Loucy (cell line): ENCODE measurements at regions not wholly inside any gene's neighbourhood (a gene's known extent, or its start where the extent isn't known, plus 50 kb on each side); places are given as distances from the start of the nearest gene placed in this dataset.

ENCODE experiments used
- H2AFZ ChIP-seq: fragments of 200-600 bp; sonication (generic); 2 replicates; pipeline ENCODE4 v1.6.0; 2016; ENCODE audit warnings: antibody characterized with exemption, mild to moderate bottlenecking, low read length, moderate library complexity
- H3F3A ChIP-seq: fragments of 200-600 bp; 2 replicates; pipeline ENCODE4 v1.6.0; 2016; ENCODE audit warnings: antibody characterized with exemption, low read depth, mild to moderate bottlenecking
- H3K27me3 ChIP-seq: fragments of 200-600 bp; sonication (generic); 2 replicates; pipeline ENCODE4 v1.6.1; 2014; ENCODE audit warnings: low read length, mild to moderate bottlenecking; ENCODE audit not compliant: insufficient read depth, poor library complexity, severe bottlenecking
- H3K36me3 ChIP-seq: fragments of 200-600 bp; sonication (generic); 2 replicates; pipeline ENCODE4 v1.6.1; 2016; ENCODE audit warnings: low read length; ENCODE audit not compliant: insufficient read depth
- H3K4me1 ChIP-seq: fragments of 200-600 bp; sonication (generic); 2 replicates; pipeline ENCODE4 v1.5.1; 2014; ENCODE audit warnings: low read length, mild to moderate bottlenecking; ENCODE audit not compliant: insufficient read depth, poor library complexity, severe bottlenecking
- H3K4me2 ChIP-seq: fragments of 200-600 bp; sonication (generic); 2 replicates; pipeline ENCODE4 v1.6.0; 2014; ENCODE audit warnings: antibody characterized with exemption, low read length, low read depth, mild to moderate bottlenecking; ENCODE audit not compliant: poor library complexity, severe bottlenecking
- H3K4me3 ChIP-seq: fragments of 200-600 bp; sonication (generic); 2 replicates; pipeline ENCODE4 v1.5.1; 2014; ENCODE audit warnings: low read length, mild to moderate bottlenecking, mixed read lengths; ENCODE audit not compliant: poor library complexity, severe bottlenecking
- H3K79me2 ChIP-seq: fragments of 200-600 bp; sonication (generic); 2 replicates; pipeline ENCODE4 v1.6.1; 2014; ENCODE audit warnings: low read length; ENCODE audit not compliant: insufficient read depth
- H3K9ac ChIP-seq: fragments of 200-600 bp; sonication (generic); 2 replicates; pipeline ENCODE4 v1.6.0; 2014; ENCODE audit warnings: mild to moderate bottlenecking, low read depth, low read length, moderate library complexity; ENCODE audit not compliant: poor library complexity, severe bottlenecking
- H3K9me2 ChIP-seq: fragments of 200-600 bp; sonication (generic); replicated peaks from 2 replicates; pipeline ENCODE4 v1.6.1; 2016; ENCODE audit warnings: low read depth, low read length, mixed read lengths
- H3K9me3 ChIP-seq: fragments of 200-600 bp; sonication (generic); 2 replicates; pipeline ENCODE4 v1.6.1; 2014; ENCODE audit warnings: mild to moderate bottlenecking, antibody characterized with exemption, low read length, low read depth; ENCODE audit not compliant: insufficient read depth
- H4K20me1 ChIP-seq: fragments of 200-600 bp; sonication (generic); 2 replicates; pipeline ENCODE4 v1.6.0; 2014; ENCODE audit warnings: antibody characterized with exemption, low read length, mild to moderate bottlenecking; ENCODE audit not compliant: insufficient read depth, poor library complexity, severe bottlenecking
- EZH2phosphoT487 ChIP-seq: fragments of 200-600 bp; IDR thresholded peaks from 2 replicates; pipeline ENCODE4 v1.6.1; 2018; ENCODE audit warnings: antibody characterized with exemption, mild to moderate bottlenecking, moderate library complexity, borderline replicate concordance
- TF ChIP-seq, protein P1 (sequence below): fragments of 200-600 bp; sonication (generic); conservative IDR thresholded peaks from 2 replicates; pipeline ENCODE4 v1.5.1; 2014; ENCODE audit warnings: mild to moderate bottlenecking, antibody characterized with exemption, low read length

DNA sequence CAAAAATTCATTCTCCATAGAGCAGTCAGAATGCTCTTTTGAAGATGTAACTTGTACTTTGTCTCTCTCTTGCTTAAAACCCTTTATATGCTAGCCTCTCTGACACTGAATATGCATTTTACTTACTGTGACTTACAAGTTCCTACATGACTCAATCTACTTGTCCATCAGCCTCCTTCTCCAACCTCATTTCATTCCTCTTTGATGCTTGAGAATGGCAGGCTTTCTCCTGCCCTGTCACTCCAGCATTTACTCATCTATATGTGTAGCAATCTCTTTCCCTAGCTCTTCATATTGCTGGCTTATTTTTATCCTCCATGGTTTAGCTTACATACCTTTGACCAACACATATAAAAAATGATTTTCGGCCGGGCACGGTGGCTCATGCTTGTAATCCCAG lies 561.9 kb downstream of the CCER1 start:
- no peaks in the 10 kb centered on the region for H3K9me3 ChIP-seq
- H3K36me3 ChIP-seq = no peaks in the 10 kb centered on the region
- H3K4me2 ChIP-seq = no peak overlapping the region
- H3K9me2 ChIP-seq = no peaks in the 10 kb centered on the region
- TF ChIP-seq EZH2phosphoT487 = no peak
- TF ChIP-seq, protein P1, sequence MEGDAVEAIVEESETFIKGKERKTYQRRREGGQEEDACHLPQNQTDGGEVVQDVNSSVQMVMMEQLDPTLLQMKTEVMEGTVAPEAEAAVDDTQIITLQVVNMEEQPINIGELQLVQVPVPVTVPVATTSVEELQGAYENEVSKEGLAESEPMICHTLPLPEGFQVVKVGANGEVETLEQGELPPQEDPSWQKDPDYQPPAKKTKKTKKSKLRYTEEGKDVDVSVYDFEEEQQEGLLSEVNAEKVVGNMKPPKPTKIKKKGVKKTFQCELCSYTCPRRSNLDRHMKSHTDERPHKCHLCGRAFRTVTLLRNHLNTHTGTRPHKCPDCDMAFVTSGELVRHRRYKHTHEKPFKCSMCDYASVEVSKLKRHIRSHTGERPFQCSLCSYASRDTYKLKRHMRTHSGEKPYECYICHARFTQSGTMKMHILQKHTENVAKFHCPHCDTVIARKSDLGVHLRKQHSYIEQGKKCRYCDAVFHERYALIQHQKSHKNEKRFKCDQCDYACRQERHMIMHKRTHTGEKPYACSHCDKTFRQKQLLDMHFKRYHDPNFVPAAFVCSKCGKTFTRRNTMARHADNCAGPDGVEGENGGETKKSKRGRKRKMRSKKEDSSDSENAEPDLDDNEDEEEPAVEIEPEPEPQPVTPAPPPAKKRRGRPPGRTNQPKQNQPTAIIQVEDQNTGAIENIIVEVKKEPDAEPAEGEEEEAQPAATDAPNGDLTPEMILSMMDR = no peak
- no peaks in the 10 kb centered on the region for H3K27me3 ChIP-seq
- H3F3A ChIP-seq = no peaks in the 10 kb centered on the region
- H3K4me1 ChIP-seq = no peaks in the 10 kb centered on the region
- no peak overlapping the region for H2AFZ ChIP-seq
- H4K20me1 ChIP-seq = no peaks in the 10 kb centered on the region
- no peak overlapping the region for H3K9ac ChIP-seq
- H3K79me2 ChIP-seq = no peaks in the 10 kb centered on the region
- H3K4me3 ChIP-seq = no peak overlapping the region

- TF ChIP-seq, protein P1 = no peak
- no peak for TF ChIP-seq EZH2phosphoT487
- H2AFZ ChIP-seq = no peak overlapping the region
- no peaks in the 10 kb centered on the region for H3K9me3 ChIP-seq
- no peaks in the 10 kb centered on the region for H3K27me3 ChIP-seq
- no peaks in the 10 kb centered on the region for H4K20me1 ChIP-seq
- H3K79me2 ChIP-seq = no peaks in the 10 kb centered on the region
- H3K4me1 ChIP-seq = no peaks in the 10 kb centered on the region
- no peak overlapping the region for H3K4me2 ChIP-seq
- no peak overlapping the region for H3K9ac ChIP-seq
- H3F3A ChIP-seq = no peaks in the 10 kb centered on the region
- H3K9me2 ChIP-seq = no peaks in the 10 kb centered on the region
- H3K4me3 ChIP-seq = no peak overlapping the region
- H3K36me3 ChIP-seq = no peaks in the 10 kb centered on the region
Observed at GRCh38 chr12:90390947-90391346, 564.0 kb downstream of the CCER1 start.

DNA sequence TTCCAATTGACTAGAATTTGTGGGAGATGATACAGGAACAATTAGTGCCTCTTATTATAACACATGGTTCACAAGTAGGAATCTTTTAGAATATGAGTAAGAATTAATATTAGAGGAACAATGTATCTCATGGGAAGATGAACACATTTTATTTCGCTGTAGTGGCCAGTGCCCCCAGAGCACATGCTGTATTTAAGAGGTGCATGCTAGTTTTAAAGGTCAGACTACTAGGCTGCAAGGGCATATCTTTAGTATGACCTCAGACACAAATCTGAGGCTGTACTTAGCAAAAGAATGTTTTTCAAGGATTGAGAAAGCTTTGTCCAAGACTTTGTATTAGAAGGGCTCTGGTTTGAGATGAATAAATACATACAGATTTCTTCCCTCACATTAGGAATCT lies 586.9 kb downstream of the CCER1 start:
- Histone ChIP-seq H2AFZ (no peak overlapping the region), H3K9me2 (0 out of 2 replicates have a peak, but pooled peaks cover 3% of the 10 kb centered on the region), H3F3A (no peaks in the 10 kb centered on the region), H4K20me1 (no peaks in the 10 kb centered on the region), H3K4me1 (no peaks in the 10 kb centered on the region), H3K36me3 (no peaks in the 10 kb centered on the region), H3K9ac (no peak overlapping the region), H3K27me3 (no peaks in the 10 kb centered on the region), H3K4me3 (no peak overlapping the region), H3K4me2 (no peak overlapping the region), H3K79me2 (no peaks in the 10 kb centered on the region), H3K9me3 (no peaks in the 10 kb centered on the region)
- TF ChIP-seq EZH2phosphoT487 = no peak
- TF ChIP-seq, protein P1 = no peak
